Right lobe of liver (tissue), 6 donors: ENCODE measurements at regions not wholly inside any gene's neighbourhood (a gene's known extent, or its start where the extent isn't known, plus 50 kb on each side); places are given as distances from the start of the nearest gene placed in this dataset.
"Not testable (repeated sequence)": the region's sequence is repeated elsewhere in the genome, so short reads cannot be mapped to it uniquely, and the experiment has no call there.

ENCODE experiments used
- ATAC-seq, 4 donors: fragments of 200-7000 bp; cut with Tn5 transposase; one replicate each; pipeline ENCODE4 v1.9.1; 2020; ENCODE audit warnings: mild to moderate bottlenecking in 4 of 4, moderate library complexity in 4 of 4
- DNase-seq, 3 donors: peaks; one replicate each; pipeline ENCODE4 v3.0.0-alpha.2; 2020
- H3K27ac ChIP-seq, 3 donors: fragments of 200-600 bp; one replicate each; pipeline ENCODE4 v1.8.0; 2022
- H3K27me3 ChIP-seq, 2 donors: fragments of 200-600 bp; one replicate each; pipeline ENCODE4 v1.8.0; 2022
- H3K36me3 ChIP-seq, 4 donors: fragments of 200-600 bp; sonication (generic) in 1 of 4; one replicate each; pipeline versions ENCODE4 v1.5.1 to v1.8.0; 2017 to 2022; ENCODE audit warnings: control low read depth in 1 of 4
- H3K4me1 ChIP-seq, 4 donors: fragments of 200-600 bp; sonication (generic) in 1 of 4; one replicate each; pipeline versions ENCODE4 v1.5.1 to v1.8.0; 2017 to 2022; ENCODE audit warnings: control low read depth in 1 of 4
- H3K4me3 ChIP-seq, 3 donors: fragments of 200-600 bp; one replicate each; pipeline ENCODE4 v1.8.0; 2022
- H3K9me3 ChIP-seq, 4 donors: fragments of 200-600 bp; sonication (generic) in 1 of 4; one replicate each; pipeline versions ENCODE4 v1.5.1 to v1.8.0; 2017 to 2022; ENCODE audit warnings: control low read depth in 1 of 4
- POLR2A ChIP-seq: fragments of 450-650 bp; IDR thresholded peaks from one replicate; pipeline ENCODE4 v1.6.1; 2017; ENCODE audit warnings: antibody characterized with exemption, mild to moderate bottlenecking
- WGBS: methylation state at CpG from one replicate; pipeline ENCODE4 v1.1.6; 2018; ENCODE audit warnings: low coverage, low lambda C conversion rate; ENCODE audit not compliant: insufficient coverage; ENCODE audit errors: missing lambda C conversion rate; 5-methylcytosine and 5-hydroxymethylcytosine counted together
- intact Hi-C, 2 donors: fragments of 100-400 bp; cut with DNase I; formaldehyde crosslinking; loops; one replicate each; pipeline versions ENCODE4 v1.11.2 to v1.14.1; 2022
- TF ChIP-seq, protein P1 (sequence below), 4 donors: fragments of 200-600 bp in 3 of 4; fragments of 450-650 bp in 1 of 4; IDR thresholded peaks; one replicate each; pipeline versions ENCODE4 v1.5.1 to v1.8.0; 2016 to 2022; ENCODE audit warnings: antibody characterized with exemption in 4 of 4, mild to moderate bottlenecking in 2 of 4
- donor health status: DM: no; HTN: yes; CAD: no.
- donor health status: DM: no; HTN: no; CAD: no.
- donor health status: DM: no; HTN: no; CAD: no.
- donor health status: DM: no; HTN: yes; CAD: no.
- donor health status: DM: no; HTN: yes; CAD: no.

DNA sequence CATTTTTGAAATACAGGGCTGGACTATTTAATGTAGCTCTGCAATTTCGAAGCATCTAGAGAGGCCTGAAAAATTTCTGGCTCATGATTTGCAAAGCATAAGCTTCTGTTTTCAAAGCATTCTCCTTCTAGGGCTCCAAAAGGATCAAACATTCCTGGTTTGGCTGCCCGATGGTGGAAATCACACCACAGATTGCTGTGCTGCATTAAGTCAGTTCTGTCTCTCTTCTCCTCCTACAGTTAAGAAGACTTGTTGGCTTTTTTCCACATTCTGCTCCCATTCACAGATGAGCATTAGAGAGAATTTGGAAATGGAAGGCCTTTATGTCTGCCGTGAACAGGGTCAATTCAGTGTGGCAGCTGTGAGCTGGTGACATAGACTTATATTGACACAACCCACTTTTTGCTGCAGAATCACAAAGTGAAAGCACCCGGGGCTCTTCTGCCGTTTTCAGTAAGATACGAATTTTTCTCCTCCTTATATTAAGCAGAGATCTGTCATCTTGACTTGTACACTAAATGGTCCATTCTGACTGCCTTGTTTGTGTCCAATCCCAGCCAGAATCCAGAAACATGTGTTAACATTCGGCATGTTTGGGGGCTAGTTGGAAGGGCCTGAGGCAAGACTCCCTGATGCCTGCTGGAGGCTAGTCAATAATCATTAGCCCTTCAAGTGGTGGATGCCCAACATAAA lies 330.8 kb upstream of the DEFB112 start:
- no peaks in the 10 kb centered on the region for H3K9me3 ChIP-seq
- no peak for DNase-seq
- no peak for ATAC-seq
- H3K4me3 ChIP-seq: no peak overlapping the region
- no peaks in the 10 kb centered on the region for H3K27me3 ChIP-seq
- no peak overlapping the region for H3K27ac ChIP-seq
- H3K4me1 ChIP-seq: no peaks in the 10 kb centered on the region
- no peaks in the 10 kb centered on the region for H3K36me3 ChIP-seq
- WGBS: 43% methylated on average over 7 of the region's 7 CpGs
- intact Hi-C loops: no loop called here
- TF ChIP-seq, protein P1, sequence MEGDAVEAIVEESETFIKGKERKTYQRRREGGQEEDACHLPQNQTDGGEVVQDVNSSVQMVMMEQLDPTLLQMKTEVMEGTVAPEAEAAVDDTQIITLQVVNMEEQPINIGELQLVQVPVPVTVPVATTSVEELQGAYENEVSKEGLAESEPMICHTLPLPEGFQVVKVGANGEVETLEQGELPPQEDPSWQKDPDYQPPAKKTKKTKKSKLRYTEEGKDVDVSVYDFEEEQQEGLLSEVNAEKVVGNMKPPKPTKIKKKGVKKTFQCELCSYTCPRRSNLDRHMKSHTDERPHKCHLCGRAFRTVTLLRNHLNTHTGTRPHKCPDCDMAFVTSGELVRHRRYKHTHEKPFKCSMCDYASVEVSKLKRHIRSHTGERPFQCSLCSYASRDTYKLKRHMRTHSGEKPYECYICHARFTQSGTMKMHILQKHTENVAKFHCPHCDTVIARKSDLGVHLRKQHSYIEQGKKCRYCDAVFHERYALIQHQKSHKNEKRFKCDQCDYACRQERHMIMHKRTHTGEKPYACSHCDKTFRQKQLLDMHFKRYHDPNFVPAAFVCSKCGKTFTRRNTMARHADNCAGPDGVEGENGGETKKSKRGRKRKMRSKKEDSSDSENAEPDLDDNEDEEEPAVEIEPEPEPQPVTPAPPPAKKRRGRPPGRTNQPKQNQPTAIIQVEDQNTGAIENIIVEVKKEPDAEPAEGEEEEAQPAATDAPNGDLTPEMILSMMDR (IDR thresholded peaks at IDR 0.05): no peak
- no peak for TF ChIP-seq POLR2A

DNA sequence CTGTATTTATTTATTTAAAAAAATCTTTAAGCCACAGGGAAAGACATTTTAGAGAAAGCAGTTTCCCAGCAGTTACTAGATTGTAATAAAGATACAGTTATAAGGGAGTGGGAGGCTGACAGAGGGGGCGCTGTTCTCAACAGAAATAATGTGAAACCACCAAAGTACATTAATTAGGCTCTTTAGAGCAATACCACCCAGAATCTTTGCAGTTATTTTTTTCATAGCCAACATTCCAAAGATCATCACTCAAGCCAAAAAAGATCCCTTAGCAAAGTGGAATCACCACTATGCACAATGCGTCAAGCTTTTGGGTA lies 331.3 kb upstream of the DEFB112 start:
- Histone ChIP-seq H3K27ac (no peak overlapping the region), H3K9me3 (no peaks in the 10 kb centered on the region), H3K36me3 (no peaks in the 10 kb centered on the region), H3K4me3 (no peak overlapping the region), H3K4me1 (no peaks in the 10 kb centered on the region), H3K27me3 (no peaks in the 10 kb centered on the region)
- no peak for DNase-seq
- no peak for ATAC-seq
- WGBS: 41% methylated on average over 2 of the region's 2 CpGs
- intact Hi-C loops: no loop called here
- TF ChIP-seq, protein P1 (IDR thresholded peaks at IDR 0.05): no peak
- no peak for TF ChIP-seq POLR2A

DNA sequence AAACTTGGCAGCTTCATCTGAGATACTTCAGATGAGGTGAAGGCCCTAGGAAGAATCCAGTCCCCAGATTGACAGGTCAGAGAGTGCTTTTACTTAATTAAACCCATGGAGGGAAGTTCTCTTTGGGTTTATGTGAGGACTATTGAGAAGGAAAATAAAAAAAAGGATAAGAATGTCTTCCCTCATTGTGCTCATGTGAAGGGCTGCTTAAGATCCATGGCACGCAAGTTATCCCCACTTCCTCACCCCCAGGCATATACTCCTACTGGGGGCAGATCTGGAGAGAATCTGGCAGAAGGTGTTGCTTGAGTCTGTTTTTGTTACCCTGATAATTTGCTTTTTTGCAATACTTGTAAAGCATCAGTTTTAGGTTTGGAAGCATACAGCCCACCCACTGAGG lies 322.9 kb upstream of the TFAP2D start:
- Histone ChIP-seq H3K36me3 (no peaks in the 10 kb centered on the region), H3K27me3 (no peaks in the 10 kb centered on the region), H3K27ac (no peak overlapping the region), H3K9me3 (no peaks in the 10 kb centered on the region), H3K4me1 (no peaks in the 10 kb centered on the region), H3K4me3 (no peak overlapping the region)
- ATAC-seq (no peak), DNase-seq (no peak)
- intact Hi-C loops: no loop called here
- 60% methylated on average over 1 of the region's 1 CpG for WGBS
- TF ChIP-seq, protein P1 (IDR thresholded peaks at IDR 0.05): no peak
- no peak for TF ChIP-seq POLR2A

DNA sequence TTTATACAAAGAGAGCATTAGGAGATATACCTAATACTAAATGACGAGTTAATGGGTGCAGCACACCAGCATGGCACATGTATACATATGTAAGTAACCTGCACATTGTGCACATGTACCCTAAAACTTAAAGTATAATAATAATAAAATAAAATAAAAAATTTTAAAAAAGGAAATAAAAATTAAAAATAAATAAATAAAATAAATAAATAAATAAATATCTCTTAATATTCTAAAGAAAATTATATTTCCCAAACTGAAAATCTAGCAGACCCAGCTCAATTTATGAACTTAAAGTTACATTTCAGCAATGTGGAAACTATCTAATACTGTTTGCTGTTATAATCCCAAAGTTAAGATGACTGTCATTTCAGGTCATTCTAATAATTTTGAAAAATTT lies 319.2 kb upstream of the TFAP2D start:
- H3K4me3 ChIP-seq, H3K27ac ChIP-seq, ATAC-seq, intact Hi-C loops, DNase-seq, H3K27me3 ChIP-seq, H3K4me1 ChIP-seq, H3K36me3 ChIP-seq, H3K9me3 ChIP-seq: not testable (repeated sequence)
- 55% methylated on average over 1 of the region's 1 CpG for WGBS

DNA sequence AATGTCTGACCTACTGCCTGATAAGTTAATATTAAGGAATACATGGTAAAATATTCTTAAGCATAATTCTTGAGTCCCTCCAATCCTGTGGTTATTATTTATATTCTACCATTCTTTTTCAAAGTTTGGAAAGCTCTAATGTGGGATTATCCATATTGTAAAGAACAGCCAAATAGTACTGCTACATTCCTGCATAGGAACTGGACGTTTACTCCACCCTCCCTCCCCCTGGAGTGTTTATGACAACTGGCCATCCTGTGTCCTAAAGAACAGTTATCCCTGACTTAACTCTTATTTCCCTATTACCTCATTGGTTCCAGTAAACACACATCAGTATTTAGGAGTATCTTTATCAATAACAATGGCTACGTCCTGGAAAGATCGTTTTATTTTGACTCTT lies 308.7 kb upstream of the TFAP2D start:
- no peak for DNase-seq
- Histone ChIP-seq H3K27me3 (no peaks in the 10 kb centered on the region), H3K36me3 (no peaks in the 10 kb centered on the region), H3K9me3 (no peaks in the 10 kb centered on the region), H3K27ac (no peak overlapping the region), H3K4me1 (no peaks in the 10 kb centered on the region), H3K4me3 (no peak overlapping the region)
- no peak for ATAC-seq
- intact Hi-C loops: no loop called here
- TF ChIP-seq, protein P1 (IDR thresholded peaks at IDR 0.05): no peak
- no peak for TF ChIP-seq POLR2A
- 22% methylated on average over 3 of the region's 3 CpGs for WGBS
